ENCODE measurements at regions not wholly inside any gene's neighbourhood (a gene's known extent, or its start where the extent isn't known, plus 50 kb on each side); places are given as distances from the start of the nearest gene placed in this dataset.

- TF ChIP-seq CTCF (IDR thresholded peaks at IDR 0.05; ENCODE audit: control extremely low read depth in 1 of 3, insufficient read depth in 1 of 3, low read depth in 1 of 3, low read length in 3 of 3) (no peak), SUZ12 (IDR thresholded peaks at IDR 0.05; ENCODE audit: low read length) (no peak), JUND (IDR thresholded peaks at IDR 0.05; ENCODE audit: low read length) (no peak), RAD21 (IDR thresholded peaks at IDR 0.05 in 1 of 2, conservative IDR thresholded peaks at IDR 0.05 in 1 of 2; ENCODE audit: low read depth in 2 of 2, low read length in 2 of 2) (no peak)
Observed at GRCh38 chr6:150516199-150516598, 83.5 kb upstream of the PLEKHG1 start.

All from H1 (cell line).